HL-60 (cell line): ENCODE measurements at regions not wholly inside any gene's neighbourhood (a gene's known extent, or its start where the extent isn't known, plus 50 kb on each side); places are given as distances from the start of the nearest gene placed in this dataset.

Experiments used
- DNase-seq, 2 experiments: peaks; one replicate each; pipeline ENCODE4 v3.0.0-alpha.2; 2010 to 2020; ENCODE audit warnings: low read depth in 1 of 2, low spot score in 1 of 2
- H3K27ac ChIP-seq: fragments of 250-450 bp; sonication (Bioruptor Pico); replicated peaks from 2 replicates; pipeline ENCODE4 v1.5.1; 2020; ENCODE audit warnings: mild to moderate bottlenecking, moderate library complexity
- H3K27me3 ChIP-seq: fragments of 250-450 bp; sonication (Bioruptor Pico); 2 replicates; pipeline ENCODE4 v1.5.1; 2021; ENCODE audit warnings: mild to moderate bottlenecking, moderate library complexity; ENCODE audit not compliant: insufficient read depth, poor library complexity, severe bottlenecking
- H3K4me3 ChIP-seq: replicated peaks from 2 replicates; pipeline ENCODE4 v1.5.1; 2011; ENCODE audit warnings: mild to moderate bottlenecking, control low read depth, low read length; ENCODE audit not compliant: insufficient read depth
- CTCF ChIP-seq: IDR thresholded peaks from one replicate; pipeline ENCODE4 v1.5.1; 2011; ENCODE audit warnings: low read length, control low read depth, inconsistent platforms; ENCODE audit not compliant: insufficient read depth
- GABPA ChIP-seq: IDR thresholded peaks from 2 replicates; pipeline ENCODE4 v1.6.1; 2012; ENCODE audit warnings: low read depth
- POLR2AphosphoS5 ChIP-seq: IDR thresholded peaks from 2 replicates; pipeline ENCODE4 v1.6.1; 2012; ENCODE audit warnings: low read depth
- REST ChIP-seq: IDR thresholded peaks from 2 replicates; pipeline ENCODE4 v1.6.1; 2012; ENCODE audit warnings: low read depth; ENCODE audit not compliant: insufficient replicate concordance
- SPI1 ChIP-seq: IDR thresholded peaks from 2 replicates; pipeline ENCODE4 v1.6.1; 2012; ENCODE audit warnings: low read depth, mild to moderate bottlenecking, borderline replicate concordance

GRCh38 chr2:176745543-176746200, 466.9 kb upstream of the HNRNPA3 start:
- Histone ChIP-seq H3K27ac (no peak overlapping the region), H3K4me3 (no peak overlapping the region), H3K27me3 (no peaks in the 10 kb centered on the region)
- no peak for DNase-seq
- no peak for TF ChIP-seq CTCF
- no peak for TF ChIP-seq REST
- no peak for TF ChIP-seq SPI1
- TF ChIP-seq POLR2AphosphoS5 = no peak
- TF ChIP-seq GABPA = no peak

GRCh38 chr2:176746411-176746810, 466.2 kb upstream of the HNRNPA3 start:
- no peak for DNase-seq
- no peaks in the 10 kb centered on the region for H3K27me3 ChIP-seq

More at GRCh38 chr2:176746411-176746810, 466.2 kb upstream of the HNRNPA3 start:
- Histone ChIP-seq H3K27ac (no peak overlapping the region), H3K4me3 (no peak overlapping the region)
- TF ChIP-seq POLR2AphosphoS5 (no peak), CTCF (no peak), REST (no peak), SPI1 (no peak), GABPA (no peak)
